ENCODE measurements at regions not wholly inside any gene's neighbourhood (a gene's known extent, or its start where the extent isn't known, plus 50 kb on each side); places are given as distances from the start of the nearest gene placed in this dataset.

DNA sequence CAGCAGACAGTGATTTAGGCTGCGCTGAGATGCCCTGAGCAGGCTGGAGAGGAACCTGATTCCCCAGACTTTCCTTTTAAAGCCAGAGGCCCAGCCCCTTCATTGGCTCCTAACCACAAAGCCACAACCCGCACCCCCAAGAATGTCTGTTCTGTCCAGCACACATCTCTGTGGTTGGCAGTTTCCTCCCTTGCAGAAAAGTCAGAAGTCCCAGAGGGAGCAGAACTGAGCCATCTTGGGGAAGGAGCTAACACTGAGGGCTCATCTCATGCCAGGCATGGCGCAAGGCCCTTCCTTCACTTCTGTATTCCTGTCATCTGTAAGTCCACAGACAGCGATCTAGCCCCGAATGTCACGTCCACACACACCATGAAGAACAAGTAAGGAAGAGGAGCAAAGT lies 97.1 kb upstream of the SYT13 start:
- Mint-ChIP-seq H3K4me3 (no peak overlapping the region), H3K9me3 (no peaks in the 10 kb centered on the region; the same call in 1 of the 2 replicates), H3K4me1 (ENCODE audit: low read depth) (peaks cover 20% of the 10 kb centered on the region), H3K27me3 (ENCODE audit: insufficient read depth) (peaks cover 37% of the 10 kb centered on the region), H3K27ac (no peak overlapping the region), H3K36me3 (ENCODE audit: low read depth) (no peaks in the 10 kb centered on the region)
- DNase-seq: peak; percentile 30
- TF ChIP-seq, protein P1, sequence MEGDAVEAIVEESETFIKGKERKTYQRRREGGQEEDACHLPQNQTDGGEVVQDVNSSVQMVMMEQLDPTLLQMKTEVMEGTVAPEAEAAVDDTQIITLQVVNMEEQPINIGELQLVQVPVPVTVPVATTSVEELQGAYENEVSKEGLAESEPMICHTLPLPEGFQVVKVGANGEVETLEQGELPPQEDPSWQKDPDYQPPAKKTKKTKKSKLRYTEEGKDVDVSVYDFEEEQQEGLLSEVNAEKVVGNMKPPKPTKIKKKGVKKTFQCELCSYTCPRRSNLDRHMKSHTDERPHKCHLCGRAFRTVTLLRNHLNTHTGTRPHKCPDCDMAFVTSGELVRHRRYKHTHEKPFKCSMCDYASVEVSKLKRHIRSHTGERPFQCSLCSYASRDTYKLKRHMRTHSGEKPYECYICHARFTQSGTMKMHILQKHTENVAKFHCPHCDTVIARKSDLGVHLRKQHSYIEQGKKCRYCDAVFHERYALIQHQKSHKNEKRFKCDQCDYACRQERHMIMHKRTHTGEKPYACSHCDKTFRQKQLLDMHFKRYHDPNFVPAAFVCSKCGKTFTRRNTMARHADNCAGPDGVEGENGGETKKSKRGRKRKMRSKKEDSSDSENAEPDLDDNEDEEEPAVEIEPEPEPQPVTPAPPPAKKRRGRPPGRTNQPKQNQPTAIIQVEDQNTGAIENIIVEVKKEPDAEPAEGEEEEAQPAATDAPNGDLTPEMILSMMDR (IDR thresholded peaks at IDR 0.05): no peak

DNA sequence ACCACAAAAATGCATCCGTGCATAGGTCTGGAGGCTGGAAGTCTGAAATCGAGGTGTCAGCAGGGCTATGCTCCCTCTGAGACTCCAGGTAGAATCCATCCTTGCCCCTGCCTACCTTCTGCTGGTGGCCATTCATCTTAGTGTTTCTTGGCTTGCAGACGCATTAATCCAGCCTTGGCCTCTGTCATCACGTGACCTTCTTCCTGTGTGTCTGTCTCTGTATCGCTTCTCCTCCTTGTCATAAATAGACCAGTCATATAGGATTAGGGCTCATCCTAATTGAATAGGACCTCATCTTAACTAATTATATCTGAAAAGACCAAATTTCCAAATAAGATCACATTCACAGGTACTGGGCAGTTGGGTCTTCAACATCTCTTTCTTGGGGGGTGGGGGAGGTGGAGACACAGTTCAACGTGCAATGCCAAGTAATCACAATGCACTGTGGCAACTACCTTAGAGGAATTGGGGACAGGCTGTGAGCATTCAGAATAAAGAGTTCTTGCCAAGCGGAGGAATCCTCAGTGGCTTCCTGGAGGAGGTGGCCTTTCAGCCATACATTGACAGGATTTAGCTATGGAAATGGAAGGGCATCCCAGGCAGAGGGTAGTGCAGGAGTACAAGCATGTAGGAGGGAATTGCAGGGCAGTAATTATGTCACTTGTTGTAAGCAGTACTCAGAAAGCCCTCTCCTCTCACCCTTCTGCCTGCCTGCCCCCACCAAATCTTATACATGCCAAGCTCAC lies 96.2 kb upstream of the SYT13 start:
- Mint-ChIP-seq H3K9me3 (no peaks in the 10 kb centered on the region), H3K4me3 (no peak overlapping the region), H3K4me1 (ENCODE audit: low read depth) (peaks cover 20% of the 10 kb centered on the region), H3K27me3 (ENCODE audit: insufficient read depth) (peaks cover 37% of the 10 kb centered on the region), H3K27ac (no peak overlapping the region), H3K36me3 (ENCODE audit: low read depth) (no peaks in the 10 kb centered on the region)
- no peak for DNase-seq
- TF ChIP-seq, protein P1 (IDR thresholded peaks at IDR 0.05): no peak

DNA sequence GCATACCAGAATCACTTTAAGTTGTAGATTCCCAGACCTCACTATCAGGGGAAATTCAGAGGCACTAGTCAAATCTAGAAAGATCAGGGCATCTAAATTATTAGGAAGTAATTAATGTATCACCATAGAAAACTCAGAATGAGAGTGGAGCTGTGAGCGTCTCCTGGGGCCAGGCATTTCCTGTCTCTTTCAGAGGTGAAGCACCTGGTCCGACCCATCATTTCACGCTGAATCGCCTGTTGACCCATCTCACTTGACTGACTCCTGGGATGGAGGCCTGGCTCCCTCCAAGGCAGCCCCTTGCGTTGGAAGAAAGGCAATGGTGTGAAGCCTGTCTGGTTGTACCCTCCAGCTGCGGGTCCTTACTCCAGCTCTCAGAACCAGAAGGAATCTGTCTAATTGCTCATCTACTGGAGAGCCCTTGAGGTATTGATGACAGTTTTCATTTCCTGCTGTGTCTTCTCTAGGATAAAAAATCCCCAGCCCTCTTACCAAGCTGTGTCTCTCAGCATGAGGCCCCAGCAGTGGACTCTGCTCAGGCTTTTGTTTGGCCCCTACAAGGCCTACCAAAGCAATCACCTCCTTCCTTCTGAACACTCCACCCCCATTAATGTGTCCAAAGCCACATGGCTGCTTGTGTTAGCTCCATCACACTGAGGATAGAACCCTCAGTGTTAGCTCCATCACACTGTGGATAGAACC lies 93.2 kb upstream of the SYT13 start:
- Mint-ChIP-seq H3K4me3 (no peak overlapping the region), H3K27ac (no peak overlapping the region), H3K36me3 (ENCODE audit: low read depth) (no peaks in the 10 kb centered on the region), H3K4me1 (ENCODE audit: low read depth) (peaks cover 20% of the 10 kb centered on the region), H3K27me3 (ENCODE audit: insufficient read depth) (peaks cover 55% of the 10 kb centered on the region), H3K9me3 (no peaks in the 10 kb centered on the region)
- DNase-seq: no peak
- TF ChIP-seq, protein P1 (IDR thresholded peaks at IDR 0.05): no peak

DNA sequence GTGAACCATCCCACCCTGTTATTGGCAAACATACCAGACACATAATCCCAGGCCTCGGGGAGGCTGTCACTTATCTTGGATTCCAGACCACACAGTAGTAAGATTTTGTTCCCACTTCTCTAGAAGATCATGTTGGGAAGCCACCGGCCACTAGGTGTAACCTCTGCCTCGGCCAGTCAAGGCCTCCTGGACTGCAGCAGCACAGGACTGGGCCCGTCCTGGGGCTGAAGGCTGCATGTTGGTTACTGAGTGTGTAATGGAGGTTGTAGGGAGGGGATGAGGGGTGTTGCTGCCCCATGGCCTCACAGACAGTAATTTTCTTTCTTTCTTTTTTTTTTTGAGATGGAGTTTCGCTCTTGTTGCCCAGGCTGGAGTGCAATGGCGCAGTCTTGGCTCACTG lies 92.4 kb upstream of the SYT13 start:
- Mint-ChIP-seq H3K9me3 (no peaks in the 10 kb centered on the region), H3K27me3 (ENCODE audit: insufficient read depth) (peaks cover 52% of the 10 kb centered on the region)

DNA sequence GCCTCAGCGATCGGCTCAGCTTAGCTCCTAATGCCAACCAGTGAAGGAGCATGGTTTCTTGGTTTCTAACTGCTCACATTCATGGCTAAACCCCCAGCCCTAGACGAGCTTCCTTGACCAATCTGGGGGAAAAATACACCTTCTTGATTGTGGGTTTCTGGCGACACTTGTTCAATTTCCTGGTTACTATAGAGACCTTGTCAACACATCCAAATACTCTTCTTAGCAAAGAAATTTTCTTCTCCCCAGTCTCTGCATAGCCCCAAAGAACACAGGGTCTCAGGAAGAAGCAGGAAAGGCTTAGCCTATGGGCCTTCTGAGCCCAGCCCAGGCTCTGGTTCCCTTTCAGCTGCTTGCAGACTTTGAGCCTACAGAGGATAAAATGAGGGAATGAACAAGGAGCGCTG lies 88.5 kb upstream of the SYT13 start:
- Mint-ChIP-seq H3K4me3 (no peak overlapping the region), H3K9me3 (no peaks in the 10 kb centered on the region), H3K27ac (no peak overlapping the region), H3K4me1 (ENCODE audit: low read depth) (no peaks in the 10 kb centered on the region), H3K36me3 (ENCODE audit: low read depth) (no peaks in the 10 kb centered on the region), H3K27me3 (ENCODE audit: insufficient read depth) (peaks cover 50% of the 10 kb centered on the region)
- DNase-seq: no peak
- TF ChIP-seq, protein P1 (IDR thresholded peaks at IDR 0.05): no peak

More for the DNA sequence above, 92.4 kb upstream of the SYT13 start:
- H3K27ac Mint-ChIP-seq: no peak overlapping the region
- H3K36me3 Mint-ChIP-seq (ENCODE audit: low read depth): no peaks in the 10 kb centered on the region
- H3K4me3 Mint-ChIP-seq: no peak overlapping the region
- H3K4me1 Mint-ChIP-seq (ENCODE audit: low read depth): peaks cover 14% of the 10 kb centered on the region
- DNase-seq: no peak
- TF ChIP-seq, protein P1 (IDR thresholded peaks at IDR 0.05): no peak

All from HFFc6 (cell line).